ENCODE measurements at regions not wholly inside any gene's neighbourhood (a gene's known extent, or its start where the extent isn't known, plus 50 kb on each side); places are given as distances from the start of the nearest gene placed in this dataset.

DNA sequence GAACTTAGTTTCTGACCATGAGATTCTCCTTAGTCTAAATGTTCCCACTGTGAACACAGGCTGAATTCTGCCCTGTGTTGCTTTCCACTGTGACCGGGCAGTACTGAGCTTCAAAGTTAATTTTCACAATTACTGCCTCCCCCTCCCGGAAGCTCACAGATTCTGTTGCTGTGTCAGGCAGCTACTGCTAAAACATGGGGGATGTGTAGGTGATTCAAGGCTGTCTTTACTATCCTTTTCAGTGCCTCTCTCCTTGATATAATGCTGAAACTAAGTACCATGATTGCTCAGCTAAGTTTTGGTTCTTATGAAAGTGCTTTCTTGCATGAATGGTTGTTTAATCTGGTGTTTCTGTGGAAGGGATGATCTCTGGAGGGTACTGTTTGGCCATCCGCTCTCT, 428.3 kb upstream of the NOVA1 start:
- H4K12ac ChIP-seq (ENCODE audit: low read depth, low read length), result no peak overlapping the region
- no peak overlapping the region for H3K23ac ChIP-seq (ENCODE audit: low read length)
- H3K4me1 ChIP-seq (ENCODE audit: control insufficient read depth in 1 of 2, insufficient read depth in 2 of 2, low read length in 2 of 2), result no peaks in the 10 kb centered on the region
- H3K4me3 ChIP-seq (ENCODE audit: low read depth, low read length), result no peak overlapping the region
- no peak overlapping the region for H3K14ac ChIP-seq (ENCODE audit: low read length)
- no peak overlapping the region for H2BK5ac ChIP-seq (ENCODE audit: low read depth, low read length, poor library complexity)
- no peak overlapping the region for H4K91ac ChIP-seq (ENCODE audit: low read depth, low read length)
- H3K27me3 ChIP-seq (ENCODE audit: insufficient read depth, low read length), result no peaks in the 10 kb centered on the region
- H3K79me1 ChIP-seq (ENCODE audit: low read length), result no peaks in the 10 kb centered on the region
- no peaks in the 10 kb centered on the region for H3K79me2 ChIP-seq (ENCODE audit: control insufficient read depth, insufficient read depth, low read length, poor library complexity)
- H3K9me3 ChIP-seq (ENCODE audit: insufficient read depth, low read depth, low read length), result no peaks in the 10 kb centered on the region
- no peak for DNase-seq
- no peak overlapping the region for H2AFZ ChIP-seq (ENCODE audit: insufficient read depth, low read length, poor library complexity)
- no peak overlapping the region for H3K27ac ChIP-seq (ENCODE audit: low read depth, low read length)
- no peak overlapping the region for H3K4ac ChIP-seq (ENCODE audit: low read depth, low read length)
- WGBS (ENCODE audit: extremely low coverage, insufficient coverage, insufficient read length), result no CpG with 5 or more reads among the region's 3 CpGs
- H3K36me3 ChIP-seq (ENCODE audit: control insufficient read depth in 1 of 2, insufficient read depth in 2 of 2, low read length in 2 of 2), result no peaks in the 10 kb centered on the region
- no peak overlapping the region for H2AK5ac ChIP-seq (ENCODE audit: low read length)
- no peak overlapping the region for H3K9ac ChIP-seq (ENCODE audit: low read length)
- no peak overlapping the region for H3K18ac ChIP-seq (ENCODE audit: low read length)
- no peak overlapping the region for H3K4me2 ChIP-seq (ENCODE audit: low read length)
- no peak overlapping the region for H4K8ac ChIP-seq (ENCODE audit: low read depth, low read length)
- no peak overlapping the region for H2BK120ac ChIP-seq (ENCODE audit: insufficient read depth, low read length, poor library complexity)
- H2BK12ac ChIP-seq (ENCODE audit: low read length), result no peak overlapping the region

- WGBS (ENCODE audit: extremely low coverage, insufficient coverage, insufficient read length), result no CpG with 5 or more reads among the region's 2 CpGs
- Histone ChIP-seq H4K8ac (ENCODE audit: low read depth, low read length) (no peak overlapping the region), H4K91ac (ENCODE audit: low read depth, low read length) (no peak overlapping the region), H3K14ac (ENCODE audit: low read length) (no peak overlapping the region), H3K36me3 (ENCODE audit: control insufficient read depth in 1 of 2, insufficient read depth in 2 of 2, low read length in 2 of 2) (no peaks in the 10 kb centered on the region), H3K4me1 (ENCODE audit: control insufficient read depth in 1 of 2, insufficient read depth in 2 of 2, low read length in 2 of 2) (no peaks in the 10 kb centered on the region), H2BK120ac (ENCODE audit: insufficient read depth, low read length, poor library complexity) (no peak overlapping the region), H4K12ac (ENCODE audit: low read depth, low read length) (no peak overlapping the region), H2AK5ac (ENCODE audit: low read length) (no peak overlapping the region), H3K27ac (ENCODE audit: low read depth, low read length) (no peak overlapping the region), H3K18ac (ENCODE audit: low read length) (no peak overlapping the region), H3K9ac (ENCODE audit: low read length) (no peak overlapping the region), H2BK12ac (ENCODE audit: low read length) (no peak overlapping the region), H2AFZ (ENCODE audit: insufficient read depth, low read length, poor library complexity) (no peak overlapping the region), H3K23ac (ENCODE audit: low read length) (no peak overlapping the region), H3K27me3 (ENCODE audit: insufficient read depth, low read length) (no peaks in the 10 kb centered on the region), H3K79me1 (ENCODE audit: low read length) (no peaks in the 10 kb centered on the region), H3K4me2 (ENCODE audit: low read length) (no peak overlapping the region), H2BK5ac (ENCODE audit: low read depth, low read length, poor library complexity) (no peak overlapping the region), H3K4me3 (ENCODE audit: low read depth, low read length) (no peak overlapping the region), H3K4ac (ENCODE audit: low read depth, low read length) (no peak overlapping the region), H3K9me3 (ENCODE audit: insufficient read depth, low read depth, low read length) (no peaks in the 10 kb centered on the region), H3K79me2 (ENCODE audit: control insufficient read depth, insufficient read depth, low read length, poor library complexity) (no peaks in the 10 kb centered on the region)
- DNase-seq, result peak in 1 of 2 donors; percentile 38
Observed at GRCh38 chr14:27040552-27040951, 442.7 kb upstream of the NOVA1 start.

DNA sequence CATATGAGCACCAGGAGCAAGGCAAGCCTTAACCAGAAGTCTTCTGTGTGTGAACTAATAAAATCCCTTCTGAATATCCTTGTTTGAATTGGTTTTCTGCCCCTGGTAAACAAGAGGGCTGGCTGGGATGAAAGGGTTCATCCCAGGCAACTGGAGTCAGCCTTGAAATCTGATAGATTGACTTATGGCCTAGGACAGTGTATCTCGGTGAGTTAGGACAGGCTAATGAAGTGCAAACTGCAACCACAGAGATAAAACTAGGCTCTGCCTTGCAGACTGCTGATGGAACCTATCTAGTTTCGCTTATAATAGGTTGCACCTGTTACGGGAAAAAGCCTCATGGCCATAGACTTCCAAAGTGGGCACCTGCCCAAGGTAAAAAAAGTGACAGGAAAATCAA, 451.9 kb upstream of the NOVA1 start:
- Histone ChIP-seq H3K18ac (ENCODE audit: low read length) (no peak overlapping the region), H3K4me1 (ENCODE audit: control insufficient read depth in 1 of 2, insufficient read depth in 2 of 2, low read length in 2 of 2) (no peaks in the 10 kb centered on the region), H3K9ac (ENCODE audit: low read length) (no peak overlapping the region), H3K79me1 (ENCODE audit: low read length) (no peaks in the 10 kb centered on the region), H3K27me3 (ENCODE audit: insufficient read depth, low read length) (no peaks in the 10 kb centered on the region), H2BK120ac (ENCODE audit: insufficient read depth, low read length, poor library complexity) (no peak overlapping the region), H2BK5ac (ENCODE audit: low read depth, low read length, poor library complexity) (no peak overlapping the region), H3K9me3 (ENCODE audit: insufficient read depth, low read depth, low read length) (no peaks in the 10 kb centered on the region), H3K27ac (ENCODE audit: low read depth, low read length) (no peak overlapping the region), H3K36me3 (ENCODE audit: control insufficient read depth in 1 of 2, insufficient read depth in 2 of 2, low read length in 2 of 2) (no peaks in the 10 kb centered on the region), H3K79me2 (ENCODE audit: control insufficient read depth, insufficient read depth, low read length, poor library complexity) (no peaks in the 10 kb centered on the region), H4K12ac (ENCODE audit: low read depth, low read length) (no peak overlapping the region), H3K23ac (ENCODE audit: low read length) (no peak overlapping the region), H3K4ac (ENCODE audit: low read depth, low read length) (no peak overlapping the region), H4K91ac (ENCODE audit: low read depth, low read length) (no peak overlapping the region), H3K4me3 (ENCODE audit: low read depth, low read length) (no peak overlapping the region), H3K4me2 (ENCODE audit: low read length) (no peak overlapping the region), H2AFZ (ENCODE audit: insufficient read depth, low read length, poor library complexity) (no peak overlapping the region), H3K14ac (ENCODE audit: low read length) (no peak overlapping the region), H2AK5ac (ENCODE audit: low read length) (no peak overlapping the region), H2BK12ac (ENCODE audit: low read length) (no peak overlapping the region), H4K8ac (ENCODE audit: low read depth, low read length) (no peak overlapping the region)
- WGBS (ENCODE audit: extremely low coverage, insufficient coverage, insufficient read length), result no CpG with 5 or more reads among the region's 3 CpGs
- no peak for DNase-seq

DNA sequence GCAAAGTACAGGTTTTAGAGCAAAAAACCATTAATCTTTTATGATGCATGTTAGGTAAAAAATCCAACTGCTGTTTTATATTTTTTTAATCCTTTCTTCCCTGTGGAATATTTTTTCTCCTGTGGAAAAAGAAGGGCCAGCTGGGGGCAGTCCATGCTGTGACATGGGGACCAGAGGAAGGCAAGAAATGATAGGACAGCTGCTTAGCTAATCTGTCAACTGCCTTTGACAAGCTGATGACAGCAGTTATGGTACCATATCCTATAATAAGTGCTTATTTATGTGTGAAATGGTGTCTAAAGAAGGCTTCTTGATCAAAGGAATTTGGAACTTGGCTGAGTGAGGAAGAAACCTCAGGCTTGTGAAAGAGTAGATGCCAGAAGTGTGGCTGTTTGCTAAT, 452.4 kb upstream of the NOVA1 start:
- Histone ChIP-seq H3K4me2 (ENCODE audit: low read length) (no peak overlapping the region), H4K91ac (ENCODE audit: low read depth, low read length) (no peak overlapping the region), H3K27ac (ENCODE audit: low read depth, low read length) (no peak overlapping the region), H2AFZ (ENCODE audit: insufficient read depth, low read length, poor library complexity) (no peak overlapping the region), H3K4me1 (ENCODE audit: control insufficient read depth in 1 of 2, insufficient read depth in 2 of 2, low read length in 2 of 2) (no peaks in the 10 kb centered on the region), H3K36me3 (ENCODE audit: control insufficient read depth in 1 of 2, insufficient read depth in 2 of 2, low read length in 2 of 2) (no peaks in the 10 kb centered on the region), H2BK5ac (ENCODE audit: low read depth, low read length, poor library complexity) (no peak overlapping the region), H2AK5ac (ENCODE audit: low read length) (no peak overlapping the region), H2BK120ac (ENCODE audit: insufficient read depth, low read length, poor library complexity) (no peak overlapping the region), H3K14ac (ENCODE audit: low read length) (no peak overlapping the region), H3K9ac (ENCODE audit: low read length) (no peak overlapping the region), H3K4ac (ENCODE audit: low read depth, low read length) (no peak overlapping the region), H4K8ac (ENCODE audit: low read depth, low read length) (no peak overlapping the region), H3K4me3 (ENCODE audit: low read depth, low read length) (no peak overlapping the region), H4K12ac (ENCODE audit: low read depth, low read length) (no peak overlapping the region), H3K79me2 (ENCODE audit: control insufficient read depth, insufficient read depth, low read length, poor library complexity) (no peaks in the 10 kb centered on the region), H3K79me1 (ENCODE audit: low read length) (no peaks in the 10 kb centered on the region), H2BK12ac (ENCODE audit: low read length) (no peak overlapping the region), H3K18ac (ENCODE audit: low read length) (no peak overlapping the region), H3K23ac (ENCODE audit: low read length) (no peak overlapping the region), H3K9me3 (ENCODE audit: insufficient read depth, low read depth, low read length) (no peaks in the 10 kb centered on the region), H3K27me3 (ENCODE audit: insufficient read depth, low read length) (no peaks in the 10 kb centered on the region)
- no peak for DNase-seq

DNA sequence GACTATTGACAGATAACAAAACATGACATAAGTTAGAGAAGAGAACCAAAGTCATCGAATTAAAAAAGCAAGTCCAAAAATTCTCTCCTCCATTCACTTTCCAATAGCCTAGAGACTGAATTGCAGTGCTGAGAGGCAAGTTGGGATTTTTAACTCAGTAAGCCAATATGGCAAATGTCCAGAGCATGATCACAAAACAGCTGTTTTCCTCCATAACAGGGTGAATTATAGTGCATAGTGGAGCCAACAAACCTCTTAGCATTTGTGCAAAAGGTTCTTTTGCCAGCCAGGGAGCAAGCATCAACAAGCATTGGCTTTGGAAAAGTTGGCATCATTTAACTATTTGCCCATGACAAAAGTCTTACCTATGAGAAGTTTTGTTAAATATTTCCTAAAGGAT, 458.8 kb upstream of the NOVA1 start:
- H4K12ac ChIP-seq (ENCODE audit: low read depth, low read length), result no peak overlapping the region
- H3K18ac ChIP-seq (ENCODE audit: low read length), result no peak overlapping the region
- no peak overlapping the region for H3K14ac ChIP-seq (ENCODE audit: low read length)
- no peak overlapping the region for H2BK12ac ChIP-seq (ENCODE audit: low read length)
- H3K4me3 ChIP-seq (ENCODE audit: low read depth, low read length), result no peak overlapping the region
- no peak for DNase-seq
- H3K27me3 ChIP-seq (ENCODE audit: insufficient read depth, low read length), result no peaks in the 10 kb centered on the region
- no peak overlapping the region for H2AFZ ChIP-seq (ENCODE audit: insufficient read depth, low read length, poor library complexity)
- H2AK5ac ChIP-seq (ENCODE audit: low read length), result no peak overlapping the region
- H3K27ac ChIP-seq (ENCODE audit: low read depth, low read length), result no peak overlapping the region
- no peak overlapping the region for H4K8ac ChIP-seq (ENCODE audit: low read depth, low read length)
- H3K36me3 ChIP-seq (ENCODE audit: control insufficient read depth in 1 of 2, insufficient read depth in 2 of 2, low read length in 2 of 2), result no peaks in the 10 kb centered on the region
- H4K91ac ChIP-seq (ENCODE audit: low read depth, low read length), result no peak overlapping the region
- no peak overlapping the region for H2BK120ac ChIP-seq (ENCODE audit: insufficient read depth, low read length, poor library complexity)
- no peak overlapping the region for H3K4me2 ChIP-seq (ENCODE audit: low read length)
- no peak overlapping the region for H2BK5ac ChIP-seq (ENCODE audit: low read depth, low read length, poor library complexity)
- H3K4ac ChIP-seq (ENCODE audit: low read depth, low read length), result no peak overlapping the region
- no peaks in the 10 kb centered on the region for H3K4me1 ChIP-seq (ENCODE audit: control insufficient read depth in 1 of 2, insufficient read depth in 2 of 2, low read length in 2 of 2)
- no peak overlapping the region for H3K23ac ChIP-seq (ENCODE audit: low read length)
- H3K79me1 ChIP-seq (ENCODE audit: low read length), result no peaks in the 10 kb centered on the region
- no CpG with 5 or more reads among the region's 1 CpG for WGBS (ENCODE audit: extremely low coverage, insufficient coverage, insufficient read length)
- no peak overlapping the region for H3K9ac ChIP-seq (ENCODE audit: low read length)
- no peaks in the 10 kb centered on the region for H3K9me3 ChIP-seq (ENCODE audit: insufficient read depth, low read depth, low read length)
- no peaks in the 10 kb centered on the region for H3K79me2 ChIP-seq (ENCODE audit: control insufficient read depth, insufficient read depth, low read length, poor library complexity)
